ENCODE measurements at regions not wholly inside any gene's neighbourhood (a gene's known extent, or its start where the extent isn't known, plus 50 kb on each side); places are given as distances from the start of the nearest gene placed in this dataset.

- no peak overlapping the region for H3K4me2 ChIP-seq (ENCODE audit: insufficient read depth, low read length)
- no peaks in the 10 kb centered on the region for H3K36me3 ChIP-seq (ENCODE audit: control insufficient read depth, insufficient read depth, low read length)
- no peak overlapping the region for H3K27ac ChIP-seq (ENCODE audit: extremely low read depth, low read depth, low read length)
- BruUV-seq (replicated peaks), result no TSS peak
- H3K27me3 ChIP-seq (ENCODE audit: control insufficient read depth in 2 of 2, insufficient read depth in 2 of 2, low read length in 2 of 2), result peaks cover 7 to 37% of the 10 kb centered on the region in 2 experiments; a peak in 4 of 5 replicates
- H4K20me1 ChIP-seq (replicated peaks; ENCODE audit: control insufficient read depth, insufficient read depth, low read length), result no peaks in the 10 kb centered on the region
- TF ChIP-seq SAFB2 (IDR thresholded peaks at IDR 0.05; ENCODE audit: borderline replicate concordance, low read depth, low read length, severe bottlenecking) (no peak), NCOA2 (IDR thresholded peaks at IDR 0.05; ENCODE audit: partially characterized antibody in 2 of 2) (no peak), MTA2 (IDR thresholded peaks at IDR 0.05; ENCODE audit: low read depth) (no peak), RREB1 (CRISPR knock-in tag; IDR thresholded peaks at IDR 0.05) (no peak), KDM5B (IDR thresholded peaks at IDR 0.05; ENCODE audit: insufficient replicate concordance, low read depth, low read length) (no peak), PRDM10 (IDR thresholded peaks at IDR 0.05; ENCODE audit: partially characterized antibody) (no peak)
- H3K4me3 ChIP-seq, result no peak overlapping the region
- WGBS (ENCODE audit: insufficient coverage, low coverage, missing lambda C conversion rate), result 0% methylated on average over 1 of the region's 1 CpG
- CTCF ChIA-PET (ENCODE audit: low intra/inter-chr PET ratio), result no interaction called here
- no peaks in the 10 kb centered on the region for H3K9me3 ChIP-seq (replicated peaks; ENCODE audit: control insufficient read depth, insufficient read depth, low read depth, low read length)
- H3K9ac ChIP-seq (ENCODE audit: insufficient read depth in 1 of 2, low read depth in 2 of 2, low read length in 2 of 2), result no peak overlapping the region
- in situ Hi-C loops (cut with MboI), result no loop called here
- intact Hi-C loops (cut with micrococcal nuclease), result loop anchor here (10.0 kb wide), 1 partner anchor 239 kb away; the partner anchor contains the start of gene OLFML3
- no peaks in the 10 kb centered on the region for H3K4me1 ChIP-seq (replicated peaks in 1 of 2; ENCODE audit: control insufficient read depth in 2 of 2, insufficient read depth in 2 of 2, low read length in 2 of 2)
- FAIRE-seq, result no peak
- H3K9me1 ChIP-seq (ENCODE audit: control insufficient read depth, insufficient read depth, low read length), result no peaks in the 10 kb centered on the region
- no peak overlapping the region for H2AFZ ChIP-seq (ENCODE audit: low read depth, low read length)
- DNase-seq (ENCODE audit: extremely low read depth in 1 of 4, low spot score in 3 of 4), result no peak
- no peaks in the 10 kb centered on the region for H3K79me2 ChIP-seq (ENCODE audit: control insufficient read depth, insufficient read depth, low read length)
- ATAC-seq, result no peak
- POLR2A ChIA-PET, result no interaction called here
These were observed 60.3 kb upstream of the SYT6 start for GRCh38 chr1:114214016-114214415.

Measured in K562 (cell line).